ENCODE measurements at regions not wholly inside any gene's neighbourhood (a gene's known extent, or its start where the extent isn't known, plus 50 kb on each side); places are given as distances from the start of the nearest gene placed in this dataset.

DNA sequence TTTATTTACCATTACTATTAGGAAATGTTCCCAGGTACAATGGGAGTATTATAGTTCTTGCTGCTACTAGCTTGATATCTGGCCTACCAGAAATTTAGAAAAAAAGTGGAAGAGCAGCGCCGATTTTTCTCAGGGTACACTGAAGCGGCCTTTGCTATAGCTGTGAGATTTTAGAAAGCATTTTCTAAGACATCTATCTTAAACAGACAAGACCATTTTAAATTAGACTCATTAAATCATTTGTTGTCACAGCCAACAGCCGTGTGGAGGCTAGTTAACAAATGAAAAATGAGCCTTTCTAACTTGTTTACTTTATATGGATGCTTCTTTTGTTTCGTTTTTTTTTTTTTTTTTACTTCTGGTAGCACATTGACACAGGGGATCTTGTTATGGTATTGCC is 183.2 kb upstream of the ZRANB2 start:
- no peak for DNase-seq

DNA sequence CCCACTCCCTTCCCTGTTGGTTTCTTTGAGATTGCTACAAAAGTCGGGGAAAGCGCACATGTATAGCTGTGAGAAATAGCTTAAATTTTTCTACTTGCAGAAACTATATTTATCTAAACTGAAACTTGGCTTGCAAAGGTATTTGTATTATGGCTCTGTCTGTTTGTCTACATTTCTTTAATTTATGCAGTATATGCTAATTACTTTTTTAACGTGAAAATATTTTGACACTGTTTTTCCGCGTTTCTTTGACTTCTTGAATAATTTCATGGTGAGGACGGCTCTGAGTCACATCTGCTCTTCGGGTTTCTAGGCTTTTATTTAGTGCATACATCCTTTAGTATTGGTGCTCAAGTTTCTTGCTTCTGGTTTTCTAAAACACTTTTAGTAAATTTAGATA is 182.1 kb upstream of the ZRANB2 start:
- DNase-seq: no peak

DNA sequence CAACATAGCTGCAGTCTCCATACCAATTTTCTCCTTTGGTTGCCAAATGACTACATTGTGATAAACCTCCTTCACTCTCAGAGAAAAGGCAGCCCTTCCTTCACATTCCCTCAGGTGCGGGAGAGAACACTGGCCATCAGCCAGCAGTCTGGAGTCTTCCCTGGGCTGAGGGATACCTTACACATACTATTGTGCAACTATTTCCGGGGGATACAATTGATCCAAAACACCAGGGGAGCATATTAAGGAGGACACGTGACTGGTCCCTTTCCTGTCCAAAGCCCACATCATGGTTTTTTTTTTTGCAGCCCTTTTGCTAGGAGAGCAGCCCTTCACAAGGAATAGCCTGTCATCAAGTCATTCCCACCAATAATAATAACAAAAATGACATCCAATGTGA is 172.1 kb upstream of the ZRANB2 start:
- no peak for DNase-seq

DNA sequence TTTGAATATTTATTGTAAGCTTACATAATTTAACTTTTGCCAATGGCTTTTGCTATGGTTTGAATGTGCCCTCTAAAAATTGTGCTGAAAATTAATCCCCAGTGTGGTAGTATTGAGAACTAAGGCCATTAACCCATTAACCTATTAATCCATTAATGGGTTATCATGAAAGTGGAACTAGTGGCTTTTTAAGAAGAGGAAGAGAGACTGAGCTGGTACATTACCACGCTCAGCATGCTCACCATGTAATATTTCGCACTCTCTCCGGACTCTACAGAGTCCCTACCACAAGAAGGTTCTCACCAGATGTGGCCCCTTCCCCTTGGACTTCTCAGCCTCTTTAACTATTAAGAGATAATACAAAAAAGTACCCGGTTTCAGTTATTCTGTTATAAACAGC is 164.4 kb upstream of the ZRANB2 start:
- no peak for DNase-seq

DNA sequence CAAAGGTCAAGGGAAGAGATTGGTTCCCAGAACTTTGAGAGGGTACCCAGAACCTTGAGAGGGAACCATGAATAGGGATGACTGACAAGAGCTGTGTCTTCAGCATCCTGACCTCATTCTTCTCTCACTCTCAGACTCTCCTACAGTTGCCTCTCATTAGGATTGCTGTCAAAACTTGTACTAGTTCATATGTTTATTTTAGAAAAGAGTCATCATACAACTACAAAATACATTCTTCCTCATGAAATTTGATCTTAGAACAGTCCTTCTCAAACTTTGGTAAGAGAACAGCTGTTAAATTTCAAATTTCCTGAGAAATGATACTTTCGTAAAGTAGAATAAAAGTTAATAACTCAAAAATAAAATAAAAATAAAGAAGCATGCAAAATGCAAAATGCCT is 161.4 kb upstream of the ZRANB2 start:
- DNase-seq: no peak

DNA sequence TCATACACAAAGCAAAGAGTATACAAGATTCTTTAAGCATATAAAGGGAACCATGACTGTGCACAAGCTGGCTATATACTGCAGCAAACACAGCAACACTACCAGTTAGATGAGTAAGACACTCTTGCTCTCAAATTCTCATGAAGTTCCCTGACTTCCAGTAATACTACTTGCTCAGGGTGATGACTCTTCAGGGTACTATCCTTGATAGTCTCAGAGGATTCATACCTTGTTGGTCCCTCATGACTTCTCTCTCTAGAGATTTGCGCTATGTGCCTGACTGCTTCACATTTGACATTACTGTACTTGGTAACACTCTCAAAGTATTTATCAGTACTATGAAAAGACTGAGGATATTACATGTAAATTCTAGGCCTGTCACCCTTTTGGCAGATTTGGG is 159.8 kb upstream of the ZRANB2 start:
- DNase-seq: peak; percentile 20

DNA sequence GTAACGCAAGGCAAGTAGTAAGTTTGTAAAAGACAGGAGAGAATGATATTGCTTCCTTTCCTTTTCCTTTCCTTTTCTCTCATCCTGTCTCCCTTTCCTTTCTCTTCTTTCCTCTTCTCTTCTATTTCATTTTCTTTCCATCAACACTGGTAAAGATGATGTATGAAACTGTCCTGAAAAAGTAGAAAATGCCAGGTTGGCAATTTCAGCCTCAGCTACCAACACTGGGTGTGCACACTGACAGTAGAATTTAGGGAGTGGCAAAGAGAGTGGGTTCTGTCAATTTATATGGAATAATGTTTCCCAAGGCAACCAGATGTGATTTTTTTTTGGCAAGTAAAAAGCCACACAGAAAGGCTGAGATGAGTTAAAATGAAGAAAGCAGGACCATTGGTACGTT is 155.7 kb upstream of the ZRANB2 start:
- DNase-seq: no peak

- DNase-seq: no peak
Observed at GRCh38 chr1:71233645-71234044, 152.8 kb upstream of the ZRANB2 start.

GRCh38 chr1:71232786-71233185 is 152.0 kb upstream of the ZRANB2 start:
- DNase-seq: no peak

DNA sequence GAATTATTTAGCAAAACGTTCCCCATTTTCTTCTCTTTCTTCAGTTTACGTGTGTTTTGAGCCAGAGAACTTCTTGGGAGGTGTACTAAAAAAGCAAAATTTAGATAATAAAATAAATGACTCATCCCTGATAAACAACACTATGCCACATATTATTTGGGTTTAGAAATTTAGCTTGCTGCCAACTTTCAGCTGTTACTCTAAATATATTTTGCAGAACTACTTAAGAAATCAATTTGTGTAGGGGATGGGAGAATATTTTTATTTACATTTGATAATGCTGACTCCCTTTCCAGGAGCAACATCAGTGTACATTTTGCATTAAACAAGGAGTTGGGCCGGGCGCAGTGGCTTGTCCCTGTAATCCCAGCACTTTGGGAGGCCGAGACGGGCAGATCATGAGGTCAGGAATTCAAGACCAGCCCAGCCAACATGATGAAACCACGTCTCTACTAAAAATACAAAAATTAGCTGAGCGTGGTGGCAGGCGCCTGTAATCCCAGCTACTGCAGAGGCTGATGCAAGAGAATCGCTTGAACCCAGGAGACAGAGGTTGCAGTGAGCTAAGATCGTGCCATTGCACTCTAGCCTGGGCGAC is 151.4 kb upstream of the ZRANB2 start:
- DNase-seq: no peak

DNA sequence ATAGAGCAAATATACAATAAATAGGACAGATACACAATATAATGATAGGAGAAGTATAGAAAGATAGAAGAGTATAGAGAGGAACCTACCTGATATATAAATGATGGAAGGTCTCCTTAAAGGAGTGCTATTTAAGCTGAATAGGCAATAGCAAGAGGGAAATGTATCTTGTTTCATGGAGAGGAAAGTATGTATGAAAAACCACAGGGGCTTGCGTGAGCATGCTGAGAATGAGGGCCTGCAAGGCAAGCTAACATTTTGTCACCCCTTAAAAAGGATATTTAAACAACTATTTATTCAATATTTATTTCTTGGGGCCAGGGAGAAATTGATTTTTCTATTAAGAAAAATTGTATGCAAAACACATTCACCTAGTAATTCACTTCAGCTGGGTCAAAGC is 150.9 kb upstream of the ZRANB2 start:
- DNase-seq: peak; percentile 14

GRCh38 chr1:71228742-71229365 is 148.0 kb upstream of the ZRANB2 start:
- DNase-seq: peak; percentile 50

- DNase-seq: peak; percentile 61
Observed at GRCh38 chr1:71228241-71228640, 147.4 kb upstream of the ZRANB2 start.

DNA sequence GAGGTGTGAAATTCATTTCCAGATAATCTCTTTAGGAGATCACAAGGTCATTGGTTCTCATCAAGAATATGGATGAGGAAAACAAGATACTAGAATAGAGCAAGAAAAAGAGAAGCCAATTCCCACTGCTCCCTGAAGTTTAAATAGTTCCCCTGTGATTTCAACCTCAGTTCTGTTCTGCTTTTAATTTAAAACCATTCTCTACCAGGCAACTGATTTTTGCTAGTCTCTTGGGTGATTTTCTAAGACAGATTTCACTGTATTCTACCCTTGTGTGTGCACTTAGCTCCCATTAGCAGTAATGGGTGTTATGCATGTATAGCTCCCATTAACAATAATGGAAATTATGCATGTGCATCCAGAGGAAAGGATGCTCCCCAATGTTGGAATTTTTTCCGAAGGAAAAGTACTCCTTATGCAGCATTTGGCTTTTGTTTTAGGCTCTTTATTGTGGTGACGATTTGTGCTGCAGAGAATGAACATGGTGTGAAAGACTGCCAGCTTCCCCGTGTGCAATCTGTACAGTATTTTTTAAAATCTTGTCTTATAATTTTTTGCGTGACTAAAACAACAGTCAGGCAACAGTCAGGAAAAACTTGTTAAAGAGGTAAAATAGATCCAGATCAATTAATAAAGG is 144.0 kb upstream of the ZRANB2 start:
- DNase-seq: no peak

DNA sequence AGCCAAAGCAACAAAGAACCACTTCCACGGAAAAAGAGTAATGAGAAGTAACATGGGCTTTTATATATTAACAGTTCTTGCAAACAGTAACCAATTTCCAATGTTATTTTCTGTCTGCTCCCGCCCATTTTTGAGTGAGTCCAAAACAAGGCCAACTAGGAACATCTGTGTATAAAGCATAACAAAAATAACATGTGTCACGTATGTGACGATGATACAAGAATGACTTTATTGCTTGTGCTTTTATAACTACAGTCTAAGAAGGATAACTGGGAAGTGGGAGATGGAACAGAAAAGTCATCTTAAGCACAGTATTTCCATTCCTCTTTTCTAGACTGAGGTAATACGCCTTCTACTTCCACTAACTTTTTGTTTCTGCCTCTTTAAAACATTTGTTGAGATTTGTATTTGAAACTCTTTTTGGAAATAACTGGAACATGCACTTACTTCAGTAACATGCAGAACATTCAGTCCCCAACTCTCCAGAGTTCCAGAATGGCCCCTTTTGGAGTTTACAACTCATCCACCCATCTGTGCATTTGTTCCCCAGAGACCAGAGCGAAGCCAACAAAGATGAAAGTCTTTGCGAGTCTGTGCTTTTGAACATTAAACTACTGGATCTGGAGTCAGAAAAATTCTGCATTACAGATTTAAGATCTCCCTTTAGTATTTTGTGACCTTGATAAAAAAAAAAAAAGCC is 143.0 kb upstream of the ZRANB2 start:
- DNase-seq: no peak

GRCh38 chr1:71222668-71223067 is 141.8 kb upstream of the ZRANB2 start:
- peak; percentile 16 for DNase-seq

DNA sequence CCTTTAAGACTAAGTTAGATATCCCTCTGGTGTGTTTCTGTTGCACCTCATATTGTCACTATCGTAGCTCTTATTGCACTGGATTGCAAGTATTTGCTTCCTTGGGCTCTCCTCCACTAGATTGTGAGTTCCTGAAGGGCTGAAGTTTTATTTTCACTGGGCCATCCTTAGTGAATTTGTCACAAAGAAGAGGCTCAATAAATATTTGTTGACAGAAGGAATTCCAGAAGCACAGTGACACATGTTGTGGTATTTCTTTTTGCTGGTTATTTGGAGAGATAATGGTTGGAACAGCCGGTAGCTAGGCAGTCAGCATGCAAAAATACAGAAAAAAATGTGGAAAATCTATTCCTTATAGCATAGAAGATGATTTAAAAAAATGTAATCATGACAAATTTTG is 129.9 kb upstream of the ZRANB2 start:
- no peak for DNase-seq

GRCh38 chr1:71203241-71203640 is 122.4 kb upstream of the ZRANB2 start:
- no peak for DNase-seq

- no peak for DNase-seq
Observed at GRCh38 chr1:71200503-71200902, 119.7 kb upstream of the ZRANB2 start.

GRCh38 chr1:71196685-71197084 is 115.8 kb upstream of the ZRANB2 start:
- peak; percentile 44 for DNase-seq

- peak; percentile 9 for DNase-seq
Observed at GRCh38 chr1:71193153-71193552, 112.3 kb upstream of the ZRANB2 start.

DNA sequence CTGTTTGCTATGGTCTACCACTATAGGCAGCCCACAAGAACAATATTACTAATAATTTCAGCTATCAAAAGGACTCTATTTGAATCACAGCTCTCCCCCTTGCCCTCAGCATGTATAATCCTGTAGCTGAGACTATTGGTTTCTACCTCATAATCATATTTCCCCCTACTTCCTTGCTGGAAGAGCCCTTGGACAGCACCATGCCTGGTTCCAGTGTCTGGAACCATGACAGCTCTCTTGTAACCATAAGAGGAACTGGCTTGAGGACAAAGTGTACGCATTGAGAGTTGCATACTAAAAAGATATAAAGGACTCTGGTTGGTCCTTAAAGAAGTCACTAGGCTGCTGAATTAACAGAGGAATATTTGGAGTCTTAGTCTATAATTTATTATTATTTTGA is 110.7 kb upstream of the ZRANB2 start:
- DNase-seq: no peak

GRCh38 chr1:71190843-71191242 is 110.0 kb upstream of the ZRANB2 start:
- DNase-seq: no peak

GRCh38 chr1:71184410-71184809 is 103.6 kb upstream of the ZRANB2 start:
- DNase-seq: no peak

All from fibroblast of upper back skin (primary cell).